ENCODE measurements at regions not wholly inside any gene's neighbourhood (a gene's known extent, or its start where the extent isn't known, plus 50 kb on each side); places are given as distances from the start of the nearest gene placed in this dataset.
"Not testable (repeated sequence)": the region's sequence is repeated elsewhere in the genome, so short reads cannot be mapped to it uniquely, and the experiment has no call there.

GRCh38 chr2:129404000-129404685 lies 575.3 kb upstream of the RAB6C start:
- no peak for DNase-seq (ENCODE audit: low read depth)

DNA sequence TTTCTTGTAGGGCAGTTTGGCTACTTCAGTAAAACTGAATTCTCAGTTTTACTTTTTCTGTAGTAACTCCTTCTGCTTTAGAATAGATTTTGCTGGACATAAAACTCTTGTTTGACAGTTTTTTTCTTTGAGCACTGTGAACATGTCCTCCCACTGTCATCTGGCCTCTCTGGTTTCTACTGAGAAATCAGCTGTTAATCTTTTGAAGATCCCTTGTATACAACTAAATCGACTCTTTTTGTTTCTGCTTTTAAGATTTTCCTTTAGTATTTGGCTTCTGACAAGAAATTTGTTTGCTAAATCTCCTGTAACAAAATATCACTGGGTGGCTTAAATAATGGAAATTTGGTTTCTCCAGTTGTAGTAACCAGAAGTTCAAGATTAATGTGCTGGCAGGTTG lies 570.9 kb upstream of the RAB6C start:
- DNase-seq (ENCODE audit: low read depth), result no peak

GRCh38 chr2:129417041-129417440 lies 562.4 kb upstream of the RAB6C start:
- DNase-seq (ENCODE audit: low read depth), result not testable (repeated sequence)

DNA sequence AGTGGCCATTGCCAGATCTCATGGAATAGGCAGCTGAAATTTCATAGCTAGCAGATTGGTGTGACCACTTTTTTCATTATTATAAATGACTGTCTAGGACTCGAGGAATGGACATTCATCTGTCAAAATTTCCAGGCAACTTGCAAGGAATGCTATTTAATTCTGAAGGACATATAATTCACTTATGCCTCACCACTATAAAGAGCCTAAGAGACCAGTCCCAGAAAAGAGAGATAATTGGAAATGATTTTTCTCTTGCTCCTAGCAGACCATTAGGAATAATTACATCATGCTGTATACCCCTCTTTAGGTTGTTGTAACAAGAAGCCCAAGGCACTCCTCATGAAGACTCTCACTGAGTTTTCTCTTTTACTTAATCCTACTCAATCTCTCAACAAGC lies 557.4 kb upstream of the RAB6C start:
- DNase-seq (ENCODE audit: low read depth), result no peak

DNA sequence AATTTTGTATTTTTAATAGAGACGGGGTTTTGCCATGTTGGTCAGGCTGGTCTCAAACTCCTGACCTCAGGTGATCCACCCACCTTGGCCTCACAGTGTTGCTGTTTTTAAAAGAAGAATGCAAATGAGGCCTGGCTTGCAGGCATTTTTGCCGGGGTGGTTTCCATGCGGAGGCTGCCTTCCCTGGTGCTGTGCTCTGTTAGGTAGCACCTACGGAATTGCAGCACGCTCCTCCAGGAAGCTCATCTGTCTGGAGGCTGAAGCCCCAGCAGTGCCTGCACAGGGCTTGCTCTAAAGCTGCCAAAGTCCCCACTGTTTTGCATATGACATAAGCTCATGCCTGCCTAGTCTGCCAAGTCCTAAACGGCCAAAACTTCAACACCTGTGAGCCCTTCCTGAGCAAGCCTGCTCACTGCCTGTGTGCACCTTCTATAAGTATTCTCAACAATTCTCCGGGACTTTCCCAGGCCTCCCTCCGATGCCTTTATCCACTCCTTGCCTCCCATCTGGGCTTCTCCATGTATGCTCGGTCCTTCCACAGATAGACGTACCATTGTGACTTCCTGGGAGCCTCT lies 551.3 kb upstream of the RAB6C start:
- no peak for DNase-seq (ENCODE audit: low read depth)

DNA sequence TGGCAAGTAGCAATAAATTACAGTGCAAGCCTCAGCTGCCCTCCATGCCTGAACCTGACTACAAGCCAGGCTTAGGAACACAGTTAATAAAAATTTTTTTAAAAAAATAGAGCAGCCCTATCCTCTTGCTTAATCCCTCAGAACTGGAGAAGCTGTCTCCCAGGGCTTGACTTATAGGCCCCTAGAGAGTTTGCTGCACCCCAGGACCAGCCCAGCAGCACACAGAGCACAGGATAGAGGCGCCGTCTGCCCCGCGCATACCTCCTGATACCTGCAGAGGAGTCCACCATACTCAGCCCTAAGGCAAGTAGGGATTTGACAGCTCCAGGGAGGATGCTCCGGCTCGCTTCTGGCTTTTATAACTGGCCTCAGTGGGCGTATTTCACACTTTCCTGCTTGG lies 548.6 kb upstream of the RAB6C start:
- no peak for DNase-seq (ENCODE audit: low read depth)

GRCh38 chr2:129431881-129432280 lies 547.6 kb upstream of the RAB6C start:
- DNase-seq (ENCODE audit: low read depth), result no peak

DNA sequence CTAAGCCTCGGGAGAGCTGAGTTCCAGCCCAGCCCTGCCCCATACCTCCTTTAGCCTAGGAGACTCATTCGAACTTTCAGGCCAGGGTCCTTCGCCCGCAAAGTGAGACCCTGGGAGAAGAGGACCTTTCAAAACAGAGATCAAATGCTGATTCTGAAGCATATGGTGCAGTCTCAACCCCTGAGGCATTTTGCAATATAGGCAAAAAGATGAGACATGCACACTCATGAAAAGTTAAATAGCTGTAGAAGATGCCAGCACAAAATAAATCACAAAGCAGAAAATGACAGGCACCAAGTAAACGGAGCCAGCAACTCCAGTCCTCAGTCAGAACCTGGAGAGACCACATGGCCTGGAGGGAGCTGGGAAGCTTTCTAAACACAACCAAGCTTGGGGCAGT lies 542.7 kb upstream of the RAB6C start:
- no peak for DNase-seq (ENCODE audit: low read depth)

DNA sequence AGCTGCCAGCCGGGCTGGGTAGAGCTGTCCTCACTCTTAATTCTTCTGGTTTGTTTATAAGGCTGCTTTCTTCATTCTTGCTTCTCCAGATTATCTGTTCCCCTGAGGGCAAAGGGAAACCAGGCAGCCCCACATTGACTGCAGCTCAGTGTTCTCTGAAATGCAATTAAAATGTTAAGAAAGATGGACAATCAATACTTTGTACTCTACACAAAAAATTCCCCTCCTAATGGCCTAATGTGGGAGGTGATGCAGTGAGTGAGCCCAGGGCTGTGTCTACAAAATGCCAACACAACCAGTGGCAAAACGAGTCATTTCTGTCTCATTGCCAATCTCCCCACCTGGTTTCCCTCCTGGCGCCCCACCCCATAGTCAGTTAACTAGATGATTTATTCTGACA lies 541.7 kb upstream of the RAB6C start:
- DNase-seq (ENCODE audit: low read depth), result no peak

DNA sequence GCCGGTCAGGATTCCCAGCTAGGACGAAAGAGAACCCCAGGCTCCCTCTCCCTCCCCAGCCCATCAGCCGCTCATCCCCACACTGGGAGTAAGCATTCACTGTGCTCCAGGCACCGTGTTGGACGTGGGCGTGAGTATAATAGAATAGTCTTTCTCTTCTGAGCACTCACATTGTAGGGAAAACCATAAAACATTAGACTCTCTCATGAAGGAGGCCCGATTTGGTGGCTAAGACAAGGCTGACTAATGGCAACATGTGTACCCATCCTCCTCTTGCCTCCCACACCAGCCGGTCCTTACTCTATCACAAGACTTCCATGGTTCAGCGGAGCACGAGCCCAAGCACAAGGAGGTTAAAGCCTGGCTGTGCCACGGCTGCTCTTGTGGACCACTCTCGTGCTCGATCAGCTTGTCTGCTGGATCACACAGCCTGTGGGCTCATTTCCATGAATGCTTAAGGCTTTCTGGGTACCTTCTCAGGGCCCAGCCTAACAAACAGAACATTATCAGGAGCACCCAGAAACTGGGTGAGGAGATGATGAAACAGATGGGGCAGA lies 540.9 kb upstream of the RAB6C start:
- DNase-seq (ENCODE audit: low read depth), result no peak

DNA sequence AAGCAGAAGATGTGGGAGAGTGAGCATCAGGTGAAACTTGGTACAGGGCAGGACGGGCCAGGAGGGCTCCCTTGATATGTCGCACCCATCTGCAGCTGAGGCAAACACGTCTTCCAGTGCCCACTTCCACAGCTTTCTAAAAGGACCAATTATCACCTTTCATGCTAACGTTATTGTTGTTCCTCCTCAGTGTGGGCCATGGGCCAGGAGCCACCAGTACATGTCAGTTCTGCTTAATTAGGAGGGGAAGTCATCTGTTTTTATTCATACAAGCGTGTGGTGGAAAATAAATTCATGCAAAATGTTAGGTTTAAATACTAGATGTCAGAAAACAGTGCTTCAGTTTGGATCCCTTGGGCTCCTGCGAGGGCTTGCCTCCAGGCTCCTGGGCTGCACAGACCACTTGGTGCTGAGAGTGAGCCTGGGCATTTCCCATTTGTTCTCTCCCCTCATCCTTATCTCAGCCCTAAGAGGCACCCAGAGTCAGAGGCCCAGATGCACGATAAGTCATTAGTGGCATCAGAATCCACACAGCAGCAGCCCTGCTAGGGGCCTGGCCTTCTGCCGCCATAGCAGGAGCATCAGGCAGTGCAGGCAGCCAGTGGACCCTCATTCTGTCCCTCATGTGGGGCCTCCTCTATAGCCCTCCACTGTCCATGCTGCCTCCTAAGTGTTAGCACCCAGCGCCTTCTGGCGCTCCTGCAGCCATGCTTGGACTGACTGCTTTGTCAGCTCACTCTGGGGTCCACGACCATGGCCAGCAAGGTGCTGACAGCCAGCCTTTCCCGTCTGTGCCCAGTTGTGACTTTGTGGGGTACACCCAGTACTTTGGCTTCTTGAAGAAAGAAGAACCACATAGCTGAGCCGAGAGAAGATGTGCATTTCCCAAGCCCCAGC lies 539.8 kb upstream of the RAB6C start:
- no peak for DNase-seq (ENCODE audit: low read depth)

- no peak for DNase-seq (ENCODE audit: low read depth)
Observed at GRCh38 chr2:129441610-129442009, 537.9 kb upstream of the RAB6C start.

- DNase-seq (ENCODE audit: low read depth), result no peak
Observed at GRCh38 chr2:129443235-129443864, 536.1 kb upstream of the RAB6C start.

GRCh38 chr2:129443865-129444739 lies 535.4 kb upstream of the RAB6C start:
- DNase-seq (ENCODE audit: low read depth), result no peak

DNA sequence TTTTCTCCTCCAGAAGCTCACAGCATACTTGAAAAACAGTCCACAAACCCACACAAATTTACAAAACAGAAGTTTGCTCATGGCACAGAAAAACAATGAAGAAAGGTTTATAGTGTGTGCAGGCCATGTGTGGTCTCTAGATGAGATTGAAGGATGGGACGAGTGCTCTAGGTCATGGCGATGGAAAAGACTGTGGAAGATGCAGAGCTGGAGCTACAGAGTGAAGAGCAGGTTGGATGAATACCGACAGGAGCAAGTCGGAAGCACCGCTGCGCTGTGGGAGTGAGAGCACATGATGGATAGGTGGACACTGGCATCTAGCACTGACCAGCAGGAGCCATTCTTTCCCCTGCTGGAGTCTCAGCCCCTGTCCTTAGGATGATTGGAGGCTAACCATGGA lies 534.7 kb upstream of the RAB6C start:
- DNase-seq (ENCODE audit: low read depth), result no peak

- no peak for DNase-seq (ENCODE audit: low read depth)
Observed at GRCh38 chr2:129456691-129457090, 522.8 kb upstream of the RAB6C start.

DNA sequence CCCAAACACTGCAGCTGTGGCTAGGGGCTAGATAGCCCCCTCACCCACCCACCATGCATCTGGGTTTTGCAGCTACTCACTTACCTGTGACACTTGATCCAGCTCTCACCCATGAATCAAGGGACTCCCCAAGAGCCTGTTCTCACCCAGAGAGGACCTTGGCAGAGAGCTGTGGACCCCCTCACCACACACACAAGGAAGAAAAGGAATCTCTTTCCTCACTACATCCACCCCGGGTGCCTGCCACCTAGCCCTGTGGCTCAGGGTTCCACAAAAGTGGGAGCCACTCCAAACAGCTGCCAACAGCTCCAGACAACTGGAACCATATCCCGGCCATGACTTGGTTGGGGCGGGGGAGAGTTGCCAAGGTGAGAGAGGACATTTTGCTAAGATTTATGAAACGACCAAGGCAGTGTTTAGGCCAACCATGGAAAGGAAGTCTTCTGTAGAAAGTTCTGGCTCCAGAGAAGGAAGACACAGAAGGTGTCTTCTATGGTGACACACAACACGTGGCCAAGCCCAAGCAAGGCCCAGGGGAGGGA lies 522.1 kb upstream of the RAB6C start:
- DNase-seq (ENCODE audit: low read depth), result no peak

DNA sequence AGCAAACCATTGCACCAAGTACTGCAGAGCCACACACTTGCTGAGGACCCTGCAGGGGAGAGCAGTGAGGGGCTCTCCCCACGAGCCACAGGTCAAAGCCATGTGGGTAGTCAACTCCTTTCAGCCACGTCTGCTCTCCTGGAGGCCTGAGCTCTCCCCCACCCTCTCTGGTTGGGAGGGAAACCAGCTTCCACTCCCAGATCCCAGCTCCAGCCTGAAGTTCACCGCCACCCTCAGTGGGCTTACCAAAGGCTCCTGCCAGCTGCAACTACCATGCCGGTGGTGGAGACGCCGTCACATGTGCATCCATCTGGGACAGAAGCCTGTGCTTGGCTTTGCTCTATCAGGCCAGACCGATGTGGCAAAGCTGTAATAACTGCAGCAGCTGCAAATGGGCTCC lies 521.5 kb upstream of the RAB6C start:
- DNase-seq (ENCODE audit: low read depth), result no peak

GRCh38 chr2:129458436-129458835 lies 521.0 kb upstream of the RAB6C start:
- no peak for DNase-seq (ENCODE audit: low read depth)

- no peak for DNase-seq (ENCODE audit: low read depth)
Observed at GRCh38 chr2:129459200-129459876, 520.1 kb upstream of the RAB6C start.
